ENCODE measurements at regions not wholly inside any gene's neighbourhood (a gene's known extent, or its start where the extent isn't known, plus 50 kb on each side); places are given as distances from the start of the nearest gene placed in this dataset.

GRCh38 chr10:33126742-33127141 lies 168.7 kb upstream of the ITGB1 start:
- DNase-seq (ENCODE audit: low read depth): no peak

- DNase-seq (ENCODE audit: low read depth): peak; percentile 63
Observed at GRCh38 chr10:33125522-33126517, 167.8 kb upstream of the ITGB1 start.

- no peak for DNase-seq (ENCODE audit: low read depth)
Observed at GRCh38 chr10:33125111-33125510, 167.1 kb upstream of the ITGB1 start.

- DNase-seq (ENCODE audit: low read depth): no peak
Observed at GRCh38 chr10:33123680-33124079, 165.7 kb upstream of the ITGB1 start.

GRCh38 chr10:33122014-33122809 lies 164.2 kb upstream of the ITGB1 start:
- peak; percentile 85 for DNase-seq (ENCODE audit: low read depth)

- no peak for DNase-seq (ENCODE audit: low read depth)
Observed at GRCh38 chr10:33120700-33121099, 162.7 kb upstream of the ITGB1 start.

GRCh38 chr10:33120275-33120674 lies 162.2 kb upstream of the ITGB1 start:
- DNase-seq (ENCODE audit: low read depth): no peak

GRCh38 chr10:33117816-33118215 lies 159.8 kb upstream of the ITGB1 start:
- DNase-seq (ENCODE audit: low read depth): no peak

GRCh38 chr10:33117230-33117629 lies 159.2 kb upstream of the ITGB1 start:
- no peak for DNase-seq (ENCODE audit: low read depth)

GRCh38 chr10:33115738-33116719 lies 158.0 kb upstream of the ITGB1 start:
- peak; percentile 89 for DNase-seq (ENCODE audit: low read depth)

- peak; percentile 72 for DNase-seq (ENCODE audit: low read depth)
Observed at GRCh38 chr10:33114451-33114952, 156.5 kb upstream of the ITGB1 start.

- DNase-seq (ENCODE audit: low read depth): no peak
Observed at GRCh38 chr10:33113466-33113865, 155.4 kb upstream of the ITGB1 start.

GRCh38 chr10:33112831-33113455 lies 154.9 kb upstream of the ITGB1 start:
- DNase-seq (ENCODE audit: low read depth): peak; percentile 84

GRCh38 chr10:33111488-33112051 lies 153.5 kb upstream of the ITGB1 start:
- DNase-seq (ENCODE audit: low read depth): no peak

GRCh38 chr10:33109788-33110469 lies 151.9 kb upstream of the ITGB1 start:
- no peak for DNase-seq (ENCODE audit: low read depth)

GRCh38 chr10:33109384-33109783 lies 151.4 kb upstream of the ITGB1 start:
- DNase-seq (ENCODE audit: low read depth): no peak

GRCh38 chr10:33107953-33108352 lies 149.9 kb upstream of the ITGB1 start:
- no peak for DNase-seq (ENCODE audit: low read depth)

- DNase-seq (ENCODE audit: low read depth): no peak
Observed at GRCh38 chr10:33106767-33107166, 148.7 kb upstream of the ITGB1 start.

GRCh38 chr10:33103863-33104379 lies 145.9 kb upstream of the ITGB1 start:
- DNase-seq (ENCODE audit: low read depth): no peak

- DNase-seq (ENCODE audit: low read depth): no peak
Observed at GRCh38 chr10:33102071-33102470, 144.0 kb upstream of the ITGB1 start.
